Loucy (cell line): ENCODE measurements at regions not wholly inside any gene's neighbourhood (a gene's known extent, or its start where the extent isn't known, plus 50 kb on each side); places are given as distances from the start of the nearest gene placed in this dataset.

Experiments used
- EZH2phosphoT487 ChIP-seq: fragments of 200-600 bp; IDR thresholded peaks from 2 replicates; pipeline ENCODE4 v1.6.1; 2018; ENCODE audit warnings: antibody characterized with exemption, mild to moderate bottlenecking, moderate library complexity, borderline replicate concordance
- TF ChIP-seq, protein P1 (sequence below): fragments of 200-600 bp; sonication (generic); conservative IDR thresholded peaks from 2 replicates; pipeline ENCODE4 v1.5.1; 2014; ENCODE audit warnings: mild to moderate bottlenecking, antibody characterized with exemption, low read length

DNA sequence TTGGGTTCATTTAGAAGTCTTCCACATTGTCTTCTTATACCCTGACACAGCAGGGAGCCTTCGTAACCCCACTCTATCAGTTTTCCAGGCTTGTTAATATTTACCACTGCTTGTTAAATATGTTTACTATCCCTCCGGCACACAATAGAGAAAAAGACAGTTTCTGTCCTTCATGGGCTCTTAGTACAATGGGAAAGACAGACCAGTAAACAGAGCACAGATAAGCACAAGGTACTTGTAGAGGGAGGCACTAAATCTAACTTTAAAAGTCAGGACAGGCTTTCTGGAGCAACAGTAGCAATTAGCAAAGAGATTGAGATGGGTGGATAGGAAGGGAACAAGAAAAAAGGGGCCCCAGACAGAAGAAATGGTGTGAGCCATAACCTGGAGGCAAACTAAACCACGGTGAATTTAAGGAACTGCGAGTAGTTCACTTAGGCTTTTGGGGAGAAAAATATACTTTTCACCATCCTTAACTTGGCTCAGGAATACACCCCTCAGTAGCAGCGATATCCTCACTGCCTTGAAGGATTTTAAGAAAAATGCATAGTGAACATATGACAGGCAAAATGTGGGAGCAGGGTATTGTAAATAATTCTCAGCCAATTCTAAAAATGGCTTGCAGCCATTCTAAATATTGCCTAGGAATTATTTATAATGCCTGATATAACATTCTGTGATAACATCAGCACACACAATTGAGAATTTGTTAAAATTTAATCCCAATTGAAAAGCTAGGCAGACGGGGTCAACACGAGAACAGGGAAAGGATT is 383.7 kb downstream of the CDH2 start:
- TF ChIP-seq EZH2phosphoT487: no peak
- TF ChIP-seq, protein P1, sequence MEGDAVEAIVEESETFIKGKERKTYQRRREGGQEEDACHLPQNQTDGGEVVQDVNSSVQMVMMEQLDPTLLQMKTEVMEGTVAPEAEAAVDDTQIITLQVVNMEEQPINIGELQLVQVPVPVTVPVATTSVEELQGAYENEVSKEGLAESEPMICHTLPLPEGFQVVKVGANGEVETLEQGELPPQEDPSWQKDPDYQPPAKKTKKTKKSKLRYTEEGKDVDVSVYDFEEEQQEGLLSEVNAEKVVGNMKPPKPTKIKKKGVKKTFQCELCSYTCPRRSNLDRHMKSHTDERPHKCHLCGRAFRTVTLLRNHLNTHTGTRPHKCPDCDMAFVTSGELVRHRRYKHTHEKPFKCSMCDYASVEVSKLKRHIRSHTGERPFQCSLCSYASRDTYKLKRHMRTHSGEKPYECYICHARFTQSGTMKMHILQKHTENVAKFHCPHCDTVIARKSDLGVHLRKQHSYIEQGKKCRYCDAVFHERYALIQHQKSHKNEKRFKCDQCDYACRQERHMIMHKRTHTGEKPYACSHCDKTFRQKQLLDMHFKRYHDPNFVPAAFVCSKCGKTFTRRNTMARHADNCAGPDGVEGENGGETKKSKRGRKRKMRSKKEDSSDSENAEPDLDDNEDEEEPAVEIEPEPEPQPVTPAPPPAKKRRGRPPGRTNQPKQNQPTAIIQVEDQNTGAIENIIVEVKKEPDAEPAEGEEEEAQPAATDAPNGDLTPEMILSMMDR: no peak
